Brain microvascular endothelial cell (primary cell): ENCODE measurements at regions not wholly inside any gene's neighbourhood (a gene's known extent, or its start where the extent isn't known, plus 50 kb on each side); places are given as distances from the start of the nearest gene placed in this dataset.

Experiments
- DNase-seq: peaks from one replicate; pipeline ENCODE4 v3.0.0-alpha.2; 2020
- H3K27ac ChIP-seq: fragments of 250-450 bp; sonication (Bioruptor Pico); 2 replicates; pipeline ENCODE4 v1.5.1; 2020; ENCODE audit warnings: mild to moderate bottlenecking, moderate library complexity
- H3K27me3 ChIP-seq: fragments of 250-450 bp; sonication (Bioruptor Pico); replicated peaks from 2 replicates; pipeline ENCODE4 v1.5.1; 2020; ENCODE audit warnings: mild to moderate bottlenecking
- H3K36me3 ChIP-seq: fragments of 250-450 bp; sonication (Bioruptor Pico); replicated peaks from 2 replicates; pipeline ENCODE4 v1.5.1; 2020; ENCODE audit warnings: mild to moderate bottlenecking
- H3K4me3 ChIP-seq: 2 replicates; pipeline ENCODE4 v1.5.1; 2011; ENCODE audit warnings: low read depth, mild to moderate bottlenecking, control low read depth, low read length, moderate library complexity
- in situ Hi-C: cut with HindIII; loops from 2 replicates; pipeline ENCODE4 v1.10.0; 2017; ENCODE audit warnings: low sequenced_read_pairs, low pct_ligation_motif_present
- TF ChIP-seq, protein P1 (sequence below): IDR thresholded peaks from 2 replicates; pipeline ENCODE4 v1.5.1; 2011; ENCODE audit warnings: low read depth, mild to moderate bottlenecking, moderate library complexity, low read length, control low read depth, inconsistent platforms; ENCODE audit errors: missing control alignments

DNA sequence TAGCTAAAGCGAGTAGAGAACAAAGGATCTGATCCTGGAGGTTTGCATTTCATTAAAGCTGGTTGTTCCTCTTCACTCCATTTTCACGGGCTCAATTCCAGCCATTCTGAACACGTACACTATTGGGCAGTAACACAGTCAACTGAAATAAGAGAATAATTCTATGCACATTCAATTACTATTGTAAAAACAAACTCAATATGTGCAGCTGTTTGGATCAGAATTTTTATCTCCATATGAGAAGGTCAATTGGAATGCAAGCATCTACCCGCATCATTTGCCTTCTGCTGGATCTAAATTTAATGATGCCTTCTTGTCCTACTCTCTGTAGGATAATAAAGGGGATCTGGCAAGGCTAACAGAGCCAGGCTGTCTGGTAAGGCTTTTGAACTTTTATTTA lies 562.8 kb upstream of the CCDC179 start:
- H3K27ac ChIP-seq, result no peak overlapping the region
- in situ Hi-C loops, result no loop called here
- TF ChIP-seq, protein P1, sequence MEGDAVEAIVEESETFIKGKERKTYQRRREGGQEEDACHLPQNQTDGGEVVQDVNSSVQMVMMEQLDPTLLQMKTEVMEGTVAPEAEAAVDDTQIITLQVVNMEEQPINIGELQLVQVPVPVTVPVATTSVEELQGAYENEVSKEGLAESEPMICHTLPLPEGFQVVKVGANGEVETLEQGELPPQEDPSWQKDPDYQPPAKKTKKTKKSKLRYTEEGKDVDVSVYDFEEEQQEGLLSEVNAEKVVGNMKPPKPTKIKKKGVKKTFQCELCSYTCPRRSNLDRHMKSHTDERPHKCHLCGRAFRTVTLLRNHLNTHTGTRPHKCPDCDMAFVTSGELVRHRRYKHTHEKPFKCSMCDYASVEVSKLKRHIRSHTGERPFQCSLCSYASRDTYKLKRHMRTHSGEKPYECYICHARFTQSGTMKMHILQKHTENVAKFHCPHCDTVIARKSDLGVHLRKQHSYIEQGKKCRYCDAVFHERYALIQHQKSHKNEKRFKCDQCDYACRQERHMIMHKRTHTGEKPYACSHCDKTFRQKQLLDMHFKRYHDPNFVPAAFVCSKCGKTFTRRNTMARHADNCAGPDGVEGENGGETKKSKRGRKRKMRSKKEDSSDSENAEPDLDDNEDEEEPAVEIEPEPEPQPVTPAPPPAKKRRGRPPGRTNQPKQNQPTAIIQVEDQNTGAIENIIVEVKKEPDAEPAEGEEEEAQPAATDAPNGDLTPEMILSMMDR, result no peak
- H3K27me3 ChIP-seq, result no peaks in the 10 kb centered on the region
- no peak overlapping the region for H3K4me3 ChIP-seq
- no peaks in the 10 kb centered on the region for H3K36me3 ChIP-seq
- DNase-seq, result peak; percentile 33

DNA sequence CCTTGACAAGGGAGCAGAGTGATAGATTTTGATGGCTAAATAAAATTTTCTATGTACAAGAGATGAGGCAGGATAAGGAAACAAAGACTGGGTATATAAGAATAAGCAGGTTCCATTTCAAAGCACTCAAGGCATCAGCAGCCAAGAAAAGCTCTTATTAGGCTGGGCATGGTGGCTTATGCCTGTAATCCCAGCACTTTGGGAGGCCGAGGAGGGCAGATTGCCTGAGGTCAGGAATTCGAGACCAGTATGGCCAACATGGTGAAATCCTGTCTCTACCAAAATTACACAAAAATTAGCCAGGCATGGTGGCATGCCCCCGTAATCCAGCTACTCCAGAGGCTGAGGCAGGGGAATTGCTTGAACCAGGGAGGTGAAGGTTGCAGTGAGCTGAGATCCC lies 563.4 kb upstream of the CCDC179 start:
- Histone ChIP-seq H3K27ac (no peak overlapping the region), H3K4me3 (no peak overlapping the region)
- TF ChIP-seq, protein P1, result no peak

DNA sequence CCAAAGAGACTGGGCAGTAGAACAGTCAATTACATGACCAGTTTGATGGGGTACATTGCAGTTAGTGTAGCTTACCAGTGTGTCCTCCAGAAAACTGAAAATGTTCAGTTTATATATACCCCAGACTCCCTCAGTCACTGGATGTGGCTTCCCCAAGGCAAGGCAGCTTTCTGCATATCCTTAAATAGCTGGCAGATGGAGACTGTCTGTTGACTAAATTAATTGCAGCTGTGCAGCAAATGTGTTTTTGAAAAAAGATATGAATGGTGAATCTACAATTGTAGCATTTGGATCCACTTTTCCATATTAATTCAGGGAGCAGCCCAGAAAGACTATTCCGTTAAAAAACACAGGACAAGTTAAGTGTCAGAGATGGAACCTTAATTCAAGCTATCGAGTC lies 565.1 kb upstream of the CCDC179 start:
- Histone ChIP-seq H3K4me3 (no peak overlapping the region), H3K27ac (no peak overlapping the region), H3K27me3 (no peaks in the 10 kb centered on the region), H3K36me3 (no peaks in the 10 kb centered on the region)
- in situ Hi-C loops, result no loop called here
- TF ChIP-seq, protein P1, result no peak
- DNase-seq, result no peak

More for the DNA sequence above, 563.4 kb upstream of the CCDC179 start:
- Histone ChIP-seq H3K36me3 (no peaks in the 10 kb centered on the region), H3K27me3 (no peaks in the 10 kb centered on the region)
- in situ Hi-C loops, result no loop called here
- no peak for DNase-seq

DNA sequence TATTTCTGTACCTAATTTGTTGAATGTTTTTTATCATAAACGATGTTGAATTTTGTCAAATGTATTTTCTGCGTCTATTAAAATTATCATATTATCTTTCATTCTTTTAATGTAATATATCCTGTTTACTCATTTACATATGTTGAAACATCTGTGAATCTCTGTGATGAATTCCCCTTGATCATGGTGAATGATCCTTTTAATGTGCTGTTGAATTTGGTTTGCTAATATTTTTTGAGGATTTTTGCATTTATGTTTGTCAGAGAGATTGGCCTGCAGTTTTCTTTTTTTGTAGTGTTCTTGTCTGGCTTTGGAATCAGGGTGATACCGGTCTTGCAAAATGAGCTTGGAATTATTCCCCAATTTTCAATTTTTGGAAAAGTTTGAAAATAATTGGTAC lies 569.3 kb upstream of the CCDC179 start:
- Histone ChIP-seq H3K27ac (no peak overlapping the region), H3K4me3 (no peak overlapping the region), H3K36me3 (no peaks in the 10 kb centered on the region), H3K27me3 (no peaks in the 10 kb centered on the region)
- TF ChIP-seq, protein P1, result no peak
- no peak for DNase-seq
- in situ Hi-C loops, result no loop called here

DNA sequence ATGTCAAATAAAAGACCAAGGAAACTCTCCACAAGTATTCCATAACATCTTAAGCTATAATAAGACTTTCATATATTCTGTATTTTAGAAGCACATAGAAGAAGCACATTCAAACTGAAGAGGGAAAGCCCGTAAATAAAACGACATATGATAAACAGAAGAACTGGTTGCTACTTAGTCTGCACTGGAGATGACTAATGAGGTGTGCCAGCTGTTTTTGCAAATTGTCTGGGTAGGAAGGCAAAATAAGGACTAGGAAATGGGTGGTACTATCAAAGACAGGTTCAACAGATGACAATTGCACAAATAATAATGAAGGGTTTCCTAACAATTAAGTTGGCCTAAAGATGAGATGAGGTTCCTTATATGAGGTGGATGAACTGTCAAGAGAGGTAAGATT lies 593.2 kb upstream of the CCDC179 start:
- Histone ChIP-seq H3K36me3 (no peaks in the 10 kb centered on the region), H3K27ac (no peak overlapping the region), H3K4me3 (no peak overlapping the region), H3K27me3 (no peaks in the 10 kb centered on the region)
- TF ChIP-seq, protein P1, result no peak
- DNase-seq, result no peak
- in situ Hi-C loops, result no loop called here

DNA sequence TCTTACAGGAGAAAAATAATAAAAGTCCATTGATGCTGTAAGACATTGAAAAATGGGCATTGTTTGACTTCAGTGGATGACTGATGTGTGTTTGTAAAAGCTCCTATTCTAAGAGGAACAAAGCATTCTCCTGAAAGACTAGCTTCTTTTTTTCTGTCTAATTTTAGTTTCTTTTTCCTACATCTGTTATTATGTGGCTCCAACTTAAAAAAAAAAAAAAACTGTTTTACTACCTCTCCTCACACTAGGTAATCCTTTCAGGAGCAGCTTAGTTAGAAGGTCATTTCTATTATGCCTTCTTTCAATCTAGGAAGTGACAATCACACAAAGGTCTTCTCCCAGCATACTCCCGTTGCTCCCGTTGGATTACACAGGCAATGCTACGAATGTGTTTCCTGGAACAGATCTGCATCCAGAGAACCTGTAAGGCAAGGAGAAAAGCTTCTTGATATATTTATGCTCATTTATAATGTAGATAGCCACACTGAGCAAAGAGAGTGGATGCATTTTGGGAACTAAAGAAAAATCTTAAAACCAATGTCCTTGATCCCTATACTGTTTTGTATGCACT lies 595.1 kb upstream of the CCDC179 start:
- TF ChIP-seq, protein P1, result no peak
- in situ Hi-C loops, result no loop called here
- H3K27ac ChIP-seq, result no peak overlapping the region

More for the DNA sequence above, 595.1 kb upstream of the CCDC179 start:
- DNase-seq, result no peak
- Histone ChIP-seq H3K4me3 (no peak overlapping the region), H3K27me3 (no peaks in the 10 kb centered on the region), H3K36me3 (no peaks in the 10 kb centered on the region)
